OCI-LY7 (cell line): ENCODE measurements at regions not wholly inside any gene's neighbourhood (a gene's known extent, or its start where the extent isn't known, plus 50 kb on each side); places are given as distances from the start of the nearest gene placed in this dataset.

Experiments
- BruUV-seq: library from RNA; stranded (reverse); fragments of 400-500 nt; replicated peaks from 2 replicates; lab custom pipeline; 2021; lab: Mats Ljungman, UMichigan
- CTCF ChIA-PET: fragments of 300-600 bp; sonication (Branson Sonifier 250); formaldehyde crosslinking; loops from one replicate; lab custom pipeline; 2022; ENCODE audit warnings: antibody characterized with exemption; ENCODE audit not compliant: unreplicated experiment; lab: Charles Lee
- POLR2A ChIA-PET: fragments of 300-600 bp; sonication (Branson Sonifier 250); formaldehyde crosslinking; loops from one replicate; lab custom pipeline; 2022; ENCODE audit warnings: antibody characterized with exemption; lab: Charles Lee
- DNase-seq: peaks from one replicate; pipeline ENCODE4 v3.0.0-alpha.2; 2015; ENCODE audit warnings: low spot score
- H2AFZ ChIP-seq: fragments of 200-600 bp; sonication (generic), shearing (Covaris generic); 2 replicates; pipeline ENCODE4 v1.6.1; 2014; ENCODE audit warnings: mild to moderate bottlenecking, antibody characterized with exemption, low read length, moderate library complexity
- H3K27ac ChIP-seq: fragments of 200-600 bp; sonication (generic); 2 replicates; pipeline ENCODE4 v1.5.1; 2014; ENCODE audit warnings: mixed run types, low read depth, mild to moderate bottlenecking, moderate library complexity, low read length, inconsistent platforms; ENCODE audit not compliant: poor library complexity, severe bottlenecking
- H3K36me3 ChIP-seq: fragments of 200-600 bp; sonication (generic); 2 replicates; pipeline ENCODE4 v1.6.1; 2014; ENCODE audit warnings: mild to moderate bottlenecking, antibody characterized with exemption, low read length, moderate library complexity, mixed read lengths; ENCODE audit not compliant: insufficient read depth
- H3K4me1 ChIP-seq: fragments of 200-600 bp; sonication (generic); 2 replicates; pipeline ENCODE4 v1.5.1; 2014; ENCODE audit warnings: mild to moderate bottlenecking, low read length; ENCODE audit not compliant: insufficient read depth, poor library complexity, severe bottlenecking
- H3K4me2 ChIP-seq: fragments of 200-600 bp; sonication (generic); 2 replicates; pipeline ENCODE4 v1.6.1; 2014; ENCODE audit warnings: mild to moderate bottlenecking, low read length
- H3K4me3 ChIP-seq: fragments of 200-600 bp; sonication (generic); 2 replicates; pipeline ENCODE4 v1.5.1; 2014; ENCODE audit warnings: mild to moderate bottlenecking, low read depth, low read length; ENCODE audit not compliant: poor library complexity, severe bottlenecking
- H3K79me2 ChIP-seq: fragments of 200-600 bp; sonication (generic); 2 replicates; pipeline ENCODE4 v1.6.1; 2016; ENCODE audit warnings: low read depth, mild to moderate bottlenecking, low read length, moderate library complexity, mixed read lengths; ENCODE audit not compliant: insufficient read depth
- H3K9me2 ChIP-seq: fragments of 200-600 bp; sonication (generic); 2 replicates; pipeline ENCODE4 v1.6.1; 2016; ENCODE audit warnings: mild to moderate bottlenecking, low read length, mixed read lengths; ENCODE audit not compliant: insufficient read depth
- H3K9me3 ChIP-seq: fragments of 200-600 bp; sonication (generic); 2 replicates; pipeline ENCODE4 v1.6.1; 2014; ENCODE audit warnings: mild to moderate bottlenecking, mixed run types, low read length, mixed read lengths
- H4K20me1 ChIP-seq: fragments of 200-600 bp; sonication (generic); 2 replicates; pipeline ENCODE4 v1.6.1; 2014; ENCODE audit warnings: mild to moderate bottlenecking, antibody characterized with exemption, low read length, moderate library complexity, mixed read lengths; ENCODE audit not compliant: insufficient read depth
- EZH2phosphoT487 ChIP-seq: fragments of 200-600 bp; sonication (generic); IDR thresholded peaks from 2 replicates; pipeline ENCODE4 v1.6.1; 2018; ENCODE audit warnings: low read depth, borderline replicate concordance, mild to moderate bottlenecking, mixed run types, antibody characterized with exemption, low read length, moderate library complexity, mixed read lengths
- intact Hi-C: fragments of 100-400 bp; cut with micrococcal nuclease; formaldehyde crosslinking; loops from one replicate; pipeline ENCODE4 v1.10.0; 2022; ENCODE audit not compliant: unreplicated experiment
- TF ChIP-seq, protein P1 (sequence below): fragments of 200-600 bp; sonication (generic); conservative IDR thresholded peaks from 2 replicates; pipeline ENCODE4 v1.5.1; 2014; ENCODE audit warnings: mild to moderate bottlenecking, antibody characterized with exemption, low read length, moderate library complexity, mixed read lengths

DNA sequence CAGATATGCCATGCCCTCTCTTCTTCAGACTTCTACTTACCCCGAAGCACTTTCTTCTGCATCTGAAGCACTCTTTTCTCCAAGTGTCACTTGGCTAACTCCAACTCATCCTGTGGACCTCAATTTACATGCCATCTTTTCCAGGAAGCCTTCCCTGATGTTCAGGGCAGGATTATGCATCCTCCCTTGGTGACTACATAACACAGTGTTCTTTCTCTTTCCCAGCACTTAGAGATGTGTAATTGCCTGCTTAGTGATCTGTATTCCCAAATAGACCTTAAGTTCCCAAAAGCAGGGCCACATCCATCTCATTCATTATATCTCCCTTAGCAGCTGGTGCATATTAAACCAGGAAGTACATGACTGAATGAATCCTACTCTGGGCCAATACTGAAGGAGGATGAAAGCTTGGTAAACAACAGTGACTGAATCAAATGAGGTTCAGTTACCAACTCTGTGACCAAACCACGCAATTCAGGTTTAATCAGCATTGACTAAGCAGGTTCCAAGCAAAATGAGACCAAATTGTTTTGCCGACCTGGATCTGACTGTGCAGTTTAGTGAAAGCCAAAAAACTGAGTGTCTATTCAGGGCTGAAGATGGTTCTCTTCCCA is 121.4 kb upstream of the TCF21 start:
- H3K4me2 ChIP-seq = no peak overlapping the region
- H3K79me2 ChIP-seq = no peaks in the 10 kb centered on the region
- no peak overlapping the region for H3K27ac ChIP-seq
- no peaks in the 10 kb centered on the region for H3K4me1 ChIP-seq
- no peak overlapping the region for H3K4me3 ChIP-seq
- no peaks in the 10 kb centered on the region for H3K9me3 ChIP-seq
- H3K36me3 ChIP-seq = no peaks in the 10 kb centered on the region
- no peak for DNase-seq
- CTCF ChIA-PET = no interaction called here
- intact Hi-C loops = no loop called here
- H3K9me2 ChIP-seq = no peaks in the 10 kb centered on the region
- BruUV-seq = no TSS peak
- no peaks in the 10 kb centered on the region for H4K20me1 ChIP-seq
- POLR2A ChIA-PET = no interaction called here
- no peak for TF ChIP-seq EZH2phosphoT487
- TF ChIP-seq, protein P1, sequence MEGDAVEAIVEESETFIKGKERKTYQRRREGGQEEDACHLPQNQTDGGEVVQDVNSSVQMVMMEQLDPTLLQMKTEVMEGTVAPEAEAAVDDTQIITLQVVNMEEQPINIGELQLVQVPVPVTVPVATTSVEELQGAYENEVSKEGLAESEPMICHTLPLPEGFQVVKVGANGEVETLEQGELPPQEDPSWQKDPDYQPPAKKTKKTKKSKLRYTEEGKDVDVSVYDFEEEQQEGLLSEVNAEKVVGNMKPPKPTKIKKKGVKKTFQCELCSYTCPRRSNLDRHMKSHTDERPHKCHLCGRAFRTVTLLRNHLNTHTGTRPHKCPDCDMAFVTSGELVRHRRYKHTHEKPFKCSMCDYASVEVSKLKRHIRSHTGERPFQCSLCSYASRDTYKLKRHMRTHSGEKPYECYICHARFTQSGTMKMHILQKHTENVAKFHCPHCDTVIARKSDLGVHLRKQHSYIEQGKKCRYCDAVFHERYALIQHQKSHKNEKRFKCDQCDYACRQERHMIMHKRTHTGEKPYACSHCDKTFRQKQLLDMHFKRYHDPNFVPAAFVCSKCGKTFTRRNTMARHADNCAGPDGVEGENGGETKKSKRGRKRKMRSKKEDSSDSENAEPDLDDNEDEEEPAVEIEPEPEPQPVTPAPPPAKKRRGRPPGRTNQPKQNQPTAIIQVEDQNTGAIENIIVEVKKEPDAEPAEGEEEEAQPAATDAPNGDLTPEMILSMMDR = no peak
- no peak overlapping the region for H2AFZ ChIP-seq

DNA sequence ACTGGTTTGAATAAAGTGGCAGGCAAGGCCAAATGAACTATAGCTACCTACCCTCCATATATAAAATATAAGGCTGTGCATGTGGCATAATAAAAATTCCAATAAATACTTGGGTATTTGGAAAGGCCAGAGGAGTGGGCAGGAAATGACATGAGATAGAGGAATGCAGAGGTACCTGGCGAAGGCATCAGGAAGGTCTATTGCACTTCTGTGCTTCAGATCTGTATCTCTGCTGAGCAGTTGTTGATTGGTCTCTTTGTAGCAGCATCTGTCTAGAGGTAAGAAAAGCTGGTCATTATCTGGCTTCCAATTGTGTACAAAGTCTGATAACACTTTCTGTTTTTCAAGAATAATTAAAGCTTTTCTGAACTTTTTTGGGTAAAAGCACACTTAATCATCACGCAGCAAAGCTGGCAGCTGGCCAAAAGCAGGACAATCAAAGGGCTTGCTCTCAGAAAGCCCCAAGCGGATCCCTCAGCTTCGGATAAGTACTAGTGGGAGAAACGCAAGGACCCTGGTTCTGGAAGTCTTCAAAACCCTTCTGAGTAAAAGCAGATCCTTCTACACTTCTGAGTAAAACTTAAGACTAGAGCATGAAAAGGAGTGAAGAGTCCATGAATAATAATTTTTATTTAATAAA is 120.1 kb upstream of the TCF21 start:
- Histone ChIP-seq H3K9me3 (no peaks in the 10 kb centered on the region), H3K27ac (no peak overlapping the region), H3K4me1 (no peaks in the 10 kb centered on the region), H3K4me2 (no peak overlapping the region), H3K36me3 (no peaks in the 10 kb centered on the region), H2AFZ (no peak overlapping the region), H3K4me3 (no peak overlapping the region), H3K79me2 (no peaks in the 10 kb centered on the region), H3K9me2 (no peaks in the 10 kb centered on the region), H4K20me1 (no peaks in the 10 kb centered on the region)
- BruUV-seq = no TSS peak
- TF ChIP-seq EZH2phosphoT487 = no peak
- TF ChIP-seq, protein P1 = no peak
- intact Hi-C loops = no loop called here
- no peak for DNase-seq
- POLR2A ChIA-PET = interaction anchor here (0.5 kb wide), 1 partner anchor 214 kb away, joined by 5 read pairs; no protein-coding TSS in a partner anchor
- CTCF ChIA-PET = no interaction called here

DNA sequence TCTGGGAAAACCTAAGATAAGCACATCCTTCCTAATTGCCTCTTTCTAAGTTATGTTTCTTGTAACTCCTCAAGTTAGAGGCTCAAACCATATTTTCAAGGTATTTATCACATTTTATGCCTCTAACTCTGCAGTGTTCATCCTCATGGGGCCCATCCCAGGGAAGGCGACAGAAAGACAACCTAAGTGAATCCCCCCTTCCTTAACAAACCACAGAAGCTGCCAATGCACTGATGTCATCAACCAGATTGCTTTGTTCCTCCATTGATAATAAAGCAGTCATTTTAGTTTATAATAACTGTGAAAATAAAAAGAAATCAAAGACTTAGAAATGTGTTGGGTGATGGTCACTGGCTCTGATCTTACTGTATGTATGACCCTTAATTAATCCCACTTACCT is 119.5 kb upstream of the TCF21 start:
- H3K79me2 ChIP-seq = no peaks in the 10 kb centered on the region
- intact Hi-C loops = no loop called here
- H4K20me1 ChIP-seq = no peaks in the 10 kb centered on the region
- H3K9me3 ChIP-seq = no peaks in the 10 kb centered on the region
- H2AFZ ChIP-seq = no peak overlapping the region
- ChIA-PET CTCF (no interaction called here), POLR2A (interaction anchor here (0.5 kb wide), 1 partner anchor 215 kb away, joined by 5 read pairs; no protein-coding TSS in a partner anchor)
- DNase-seq = no peak
- H3K27ac ChIP-seq = no peak overlapping the region
- H3K36me3 ChIP-seq = no peaks in the 10 kb centered on the region
- TF ChIP-seq, protein P1 = no peak
- no peak for TF ChIP-seq EZH2phosphoT487
- no peak overlapping the region for H3K4me2 ChIP-seq
- no peaks in the 10 kb centered on the region for H3K9me2 ChIP-seq
- no TSS peak for BruUV-seq
- H3K4me1 ChIP-seq = no peaks in the 10 kb centered on the region
- no peak overlapping the region for H3K4me3 ChIP-seq
